ENCODE measurements at regions not wholly inside any gene's neighbourhood (a gene's known extent, or its start where the extent isn't known, plus 50 kb on each side); places are given as distances from the start of the nearest gene placed in this dataset.
"Not testable (repeated sequence)": the region's sequence is repeated elsewhere in the genome, so short reads cannot be mapped to it uniquely, and the experiment has no call there.

GRCh38 chr4:63218856-63219255 is 1190.4 kb downstream of the TECRL start:
- Histone ChIP-seq H3K27ac (no peak overlapping the region), H3K4me3 (no peak overlapping the region), H3K36me3 (ENCODE audit: insufficient read depth, low read length) (no peaks in the 10 kb centered on the region), H3K9me3 (ENCODE audit: low read depth, low read length) (no peaks in the 10 kb centered on the region), H3K9ac (ENCODE audit: insufficient read length) (no peak overlapping the region)
- TF ChIP-seq FOXP2 (optimal IDR thresholded peaks at IDR 0.05; ENCODE audit: control extremely low read depth, extremely low read length, insufficient read depth) (no peak), POLR2AphosphoS5 (IDR thresholded peaks at IDR 0.05; ENCODE audit: borderline replicate concordance, low read depth, low read length) (no peak), EZH2 (IDR thresholded peaks at IDR 0.05) (no peak)
- no peak for DNase-seq (ENCODE audit: low read depth, low spot score)

- Histone ChIP-seq H3K27ac (no peak overlapping the region), H3K9ac (ENCODE audit: insufficient read length) (no peak overlapping the region), H3K4me3 (no peak overlapping the region), H3K36me3 (ENCODE audit: insufficient read depth, low read length) (no peaks in the 10 kb centered on the region), H3K9me3 (ENCODE audit: low read depth, low read length) (no peaks in the 10 kb centered on the region)
- no peak for TF ChIP-seq POLR2AphosphoS5 (IDR thresholded peaks at IDR 0.05; ENCODE audit: borderline replicate concordance, low read depth, low read length)
- no peak for DNase-seq (ENCODE audit: low read depth, low spot score)
Observed at GRCh38 chr4:63214076-63214475, 1195.2 kb downstream of the TECRL start.

- peak overlapping the region; percentile 6; the same call in 1 of the 2 replicates for H3K27ac ChIP-seq
- no peak for TF ChIP-seq POLR2AphosphoS5 (IDR thresholded peaks at IDR 0.05; ENCODE audit: borderline replicate concordance, low read depth, low read length)
- no peak for TF ChIP-seq FOXP2 (optimal IDR thresholded peaks at IDR 0.05; ENCODE audit: control extremely low read depth, extremely low read length, insufficient read depth)
- TF ChIP-seq EZH2 (IDR thresholded peaks at IDR 0.05), result no peak
- no peak overlapping the region for H3K9ac ChIP-seq (ENCODE audit: insufficient read length)
- no peak for DNase-seq (ENCODE audit: low read depth, low spot score)
- H3K36me3 ChIP-seq (ENCODE audit: insufficient read depth, low read length), result no peaks in the 10 kb centered on the region
- H3K4me3 ChIP-seq, result no peak overlapping the region
- H3K9me3 ChIP-seq (ENCODE audit: low read depth, low read length), result no peaks in the 10 kb centered on the region
Observed at GRCh38 chr4:63211776-63212479, 1197.3 kb downstream of the TECRL start.

GRCh38 chr4:63211375-63211774 is 1197.9 kb downstream of the TECRL start:
- TF ChIP-seq EZH2 (IDR thresholded peaks at IDR 0.05) (no peak), FOXP2 (optimal IDR thresholded peaks at IDR 0.05; ENCODE audit: control extremely low read depth, extremely low read length, insufficient read depth) (no peak), POLR2AphosphoS5 (IDR thresholded peaks at IDR 0.05; ENCODE audit: borderline replicate concordance, low read depth, low read length) (no peak)
- H3K36me3 ChIP-seq (ENCODE audit: insufficient read depth, low read length), result no peaks in the 10 kb centered on the region
- H3K4me3 ChIP-seq, result no peak overlapping the region
- no peak overlapping the region for H3K9ac ChIP-seq (ENCODE audit: insufficient read length)
- DNase-seq (ENCODE audit: low read depth, low spot score), result no peak
- no peak overlapping the region for H3K27ac ChIP-seq
- H3K9me3 ChIP-seq (ENCODE audit: low read depth, low read length), result no peaks in the 10 kb centered on the region

GRCh38 chr4:63193029-63193428 is 1216.2 kb downstream of the TECRL start:
- H3K4me3 ChIP-seq; H3K36me3 ChIP-seq (ENCODE audit: insufficient read depth, low read length); H3K27ac ChIP-seq; H3K9ac ChIP-seq (ENCODE audit: insufficient read length); DNase-seq (ENCODE audit: low read depth, low spot score); H3K9me3 ChIP-seq (ENCODE audit: low read depth, low read length): not testable (repeated sequence)

GRCh38 chr4:63171341-63171740 is 1237.9 kb downstream of the TECRL start:
- Histone ChIP-seq H3K9ac (ENCODE audit: insufficient read length) (no peak overlapping the region), H3K4me3 (no peak overlapping the region), H3K36me3 (ENCODE audit: insufficient read depth, low read length) (no peaks in the 10 kb centered on the region), H3K27ac (no peak overlapping the region), H3K9me3 (ENCODE audit: low read depth, low read length) (no peaks in the 10 kb centered on the region)
- TF ChIP-seq FOXP2 (optimal IDR thresholded peaks at IDR 0.05; ENCODE audit: control extremely low read depth, extremely low read length, insufficient read depth), result no peak
- no peak for TF ChIP-seq POLR2AphosphoS5 (IDR thresholded peaks at IDR 0.05; ENCODE audit: borderline replicate concordance, low read depth, low read length)
- TF ChIP-seq EZH2 (IDR thresholded peaks at IDR 0.05), result no peak
- no peak for DNase-seq (ENCODE audit: low read depth, low spot score)

GRCh38 chr4:63170923-63171322 is 1238.3 kb downstream of the TECRL start:
- no peak overlapping the region for H3K9ac ChIP-seq (ENCODE audit: insufficient read length)
- DNase-seq (ENCODE audit: low read depth, low spot score), result no peak
- H3K36me3 ChIP-seq (ENCODE audit: insufficient read depth, low read length), result no peaks in the 10 kb centered on the region
- no peak overlapping the region for H3K27ac ChIP-seq
- no peak overlapping the region for H3K4me3 ChIP-seq
- TF ChIP-seq EZH2 (IDR thresholded peaks at IDR 0.05) (no peak), FOXP2 (optimal IDR thresholded peaks at IDR 0.05; ENCODE audit: control extremely low read depth, extremely low read length, insufficient read depth) (no peak), POLR2AphosphoS5 (IDR thresholded peaks at IDR 0.05; ENCODE audit: borderline replicate concordance, low read depth, low read length) (no peak)
- H3K9me3 ChIP-seq (ENCODE audit: low read depth, low read length), result no peaks in the 10 kb centered on the region

GRCh38 chr4:63169836-63170235 is 1239.4 kb downstream of the TECRL start:
- Histone ChIP-seq H3K27ac (no peak overlapping the region), H3K9me3 (ENCODE audit: low read depth, low read length) (no peaks in the 10 kb centered on the region), H3K36me3 (ENCODE audit: insufficient read depth, low read length) (no peaks in the 10 kb centered on the region), H3K9ac (ENCODE audit: insufficient read length) (no peak overlapping the region), H3K4me3 (no peak overlapping the region)
- no peak for DNase-seq (ENCODE audit: low read depth, low spot score)
- TF ChIP-seq EZH2 (IDR thresholded peaks at IDR 0.05) (no peak), POLR2AphosphoS5 (IDR thresholded peaks at IDR 0.05; ENCODE audit: borderline replicate concordance, low read depth, low read length) (no peak), FOXP2 (optimal IDR thresholded peaks at IDR 0.05; ENCODE audit: control extremely low read depth, extremely low read length, insufficient read depth) (no peak)

- TF ChIP-seq POLR2AphosphoS5 (IDR thresholded peaks at IDR 0.05; ENCODE audit: borderline replicate concordance, low read depth, low read length) (no peak), FOXP2 (optimal IDR thresholded peaks at IDR 0.05; ENCODE audit: control extremely low read depth, extremely low read length, insufficient read depth) (no peak), EZH2 (IDR thresholded peaks at IDR 0.05) (no peak)
- no peak for DNase-seq (ENCODE audit: low read depth, low spot score)
- Histone ChIP-seq H3K9me3 (ENCODE audit: low read depth, low read length) (no peaks in the 10 kb centered on the region), H3K4me3 (no peak overlapping the region), H3K9ac (ENCODE audit: insufficient read length) (no peak overlapping the region), H3K27ac (no peak overlapping the region), H3K36me3 (ENCODE audit: insufficient read depth, low read length) (no peaks in the 10 kb centered on the region)
Observed at GRCh38 chr4:63155561-63155960, 1253.7 kb downstream of the TECRL start.

Measured in SK-N-MC (cell line).